HepG2 (cell line): ENCODE measurements at regions not wholly inside any gene's neighbourhood (a gene's known extent, or its start where the extent isn't known, plus 50 kb on each side); places are given as distances from the start of the nearest gene placed in this dataset.

Source experiments
- ATAC-seq: fragments of 200-7000 bp; cut with Tn5 transposase; 3 replicates; pipeline ENCODE4 v1.9.1; 2020; ENCODE audit warnings: mild to moderate bottlenecking, moderate library complexity
- BruUV-seq: library from RNA; stranded (reverse); fragments of 400-500 nt; replicated peaks from 2 replicates; lab custom pipeline; 2021; lab: Mats Ljungman, UMichigan
- CTCF ChIA-PET: fragments of 300-600 bp; formaldehyde crosslinking; extraction: SDS; loops from one replicate; lab custom pipeline; 2021; ENCODE audit warnings: low total read pairs, inconsistent platforms, low intra/inter-chr PET ratio; lab: Yijun Ruan, JAX
- POLR2A ChIA-PET: fragments of 350-600 bp; sonication (Branson Sonifier 250); formaldehyde crosslinking; loops from one replicate; lab custom pipeline; 2020; ENCODE audit warnings: antibody characterized with exemption, inconsistent platforms; lab: Yijun Ruan, JAX
- DNase-seq: peaks from one replicate; pipeline ENCODE4 v3.0.0-alpha.2; 2015; ENCODE audit warnings: low spot score
- FAIRE-seq: peaks from 3 replicates; lab custom pipeline; 2011; peaks lifted over from hg19 to GRCh38; lab: Jason Lieb, UNC
- H2AFZ ChIP-seq: one replicate; pipeline ENCODE4 v1.6.1; 2011; ENCODE audit warnings: low read length, inconsistent platforms
- H3K27ac ChIP-seq: fragments of 300-600 bp; 3 replicates; pipeline ENCODE4 v1.8.0; 2011; ENCODE audit warnings: mixed run types, mild to moderate bottlenecking, mixed read lengths, low read length, inconsistent platforms; ENCODE audit not compliant: insufficient read depth; ENCODE audit errors: extremely low read length
- H3K27me3 ChIP-seq, 2 experiments: fragments of 200-600 bp in 1 of 2; 2 replicates in 1 of 2; 3 replicates in 1 of 2; pipeline versions ENCODE4 v1.6.0 to v1.8.0; 2011; ENCODE audit warnings: low read length in 2 of 2, mild to moderate bottlenecking in 2 of 2, moderate library complexity in 2 of 2, inconsistent platforms in 1 of 2; ENCODE audit not compliant: insufficient read depth in 2 of 2, control insufficient read depth in 1 of 2
- H3K36me3 ChIP-seq, 2 experiments: fragments of 200-600 bp in 1 of 2; replicated peaks in 1 of 2; 2 replicates in 1 of 2; 3 replicates in 1 of 2; pipeline versions ENCODE4 v1.5.1 to v1.8.0; 2011; ENCODE audit warnings: low read length in 2 of 2, inconsistent platforms in 1 of 2; ENCODE audit not compliant: insufficient read depth in 2 of 2, control insufficient read depth in 1 of 2
- H3K4me1 ChIP-seq: 2 replicates; pipeline ENCODE4 v1.5.1; 2012; ENCODE audit warnings: low read length, inconsistent platforms; ENCODE audit not compliant: insufficient read depth
- H3K4me2 ChIP-seq: 2 replicates; pipeline ENCODE4 v1.6.0; 2011; ENCODE audit warnings: low read depth, low read length, inconsistent platforms
- H3K4me3 ChIP-seq, 3 experiments: fragments of 200-600 bp in 1 of 3; sonication (generic), shearing (Covaris generic) in 1 of 3; replicated peaks in 1 of 3; 2 replicates each; pipeline ENCODE4 v1.5.1; 2011 to 2016; ENCODE audit warnings: low read length in 3 of 3, inconsistent platforms in 2 of 3, low read depth in 2 of 3, mild to moderate bottlenecking in 2 of 3, control low read depth in 1 of 3, mixed read lengths in 1 of 3; ENCODE audit not compliant: insufficient read depth in 1 of 3
- H3K79me2 ChIP-seq: one replicate; pipeline ENCODE4 v1.6.1; 2011; ENCODE audit warnings: low read length, inconsistent platforms; ENCODE audit not compliant: insufficient read depth
- H3K9ac ChIP-seq: 2 replicates; pipeline ENCODE4 v1.6.0; 2011; ENCODE audit warnings: mild to moderate bottlenecking, low read depth, low read length, inconsistent platforms; ENCODE audit not compliant: insufficient read depth
- H3K9me3 ChIP-seq: 2 replicates; pipeline ENCODE4 v1.5.1; 2012; ENCODE audit warnings: mild to moderate bottlenecking, low read length
- H4K20me1 ChIP-seq: 2 replicates; pipeline ENCODE4 v1.6.0; 2011; ENCODE audit warnings: inconsistent platforms, mild to moderate bottlenecking, low read length, moderate library complexity; ENCODE audit not compliant: insufficient read depth
- ATAD3A ChIP-seq: sonication (generic); formaldehyde crosslinking; IDR thresholded peaks from 2 replicates; pipeline ENCODE4 v1.4.0; 2020; ENCODE audit warnings: missing genetic modification reagents
- FIP1L1 ChIP-seq: fragments of 200-400 bp; formaldehyde crosslinking; IDR thresholded peaks from 2 replicates; pipeline ENCODE4 v1.6.1; 2018; ENCODE audit warnings: low read depth, mild to moderate bottlenecking, low read length, moderate library complexity, borderline replicate concordance; ENCODE audit not compliant: insufficient read depth
- GABPB1 ChIP-seq: IDR thresholded peaks from 2 replicates; pipeline ENCODE4 v1.6.1; 2016; ENCODE audit warnings: mild to moderate bottlenecking, missing genetic modification reagents, moderate library complexity, missing compliant biosample characterization
- KDM2A ChIP-seq: sonication (generic); formaldehyde crosslinking; IDR thresholded peaks from 2 replicates; pipeline ENCODE4 v1.4.0; 2020; ENCODE audit warnings: low read depth, missing genetic modification reagents, borderline replicate concordance
- MAZ ChIP-seq, 2 experiments: sonication (generic) in 1 of 2; formaldehyde crosslinking in 1 of 2; IDR thresholded peaks; 2 replicates each; pipeline versions ENCODE4 v1.5.0 to v1.6.1; 2012 to 2020; ENCODE audit warnings: low read depth in 2 of 2, mild to moderate bottlenecking in 2 of 2, borderline replicate concordance in 1 of 2, improper control_type of control experiment in 1 of 2, low read length in 1 of 2, missing genetic modification reagents in 1 of 2, moderate library complexity in 1 of 2
- MXI1 ChIP-seq: IDR thresholded peaks from 3 replicates; pipeline ENCODE4 v1.6.1; 2012; ENCODE audit warnings: low read depth, low read length, inconsistent platforms, borderline replicate concordance
- NCOA5 ChIP-seq: sonication (generic); formaldehyde crosslinking; IDR thresholded peaks from 2 replicates; pipeline ENCODE4 v1.4.0; 2020; ENCODE audit warnings: missing genetic modification reagents
- SMAD1 ChIP-seq: sonication (generic); formaldehyde crosslinking; IDR thresholded peaks from 2 replicates; pipeline ENCODE4 v1.4.0; 2020; ENCODE audit warnings: missing genetic modification reagents, low read depth, mild to moderate bottlenecking, borderline replicate concordance
- TBX2 ChIP-seq: sonication (generic); formaldehyde crosslinking; IDR thresholded peaks from 2 replicates; pipeline ENCODE4 v1.5.0; 2020; ENCODE audit warnings: missing genetic modification reagents, mild to moderate bottlenecking, borderline replicate concordance
- ZNF264 ChIP-seq: sonication (generic); formaldehyde crosslinking; IDR thresholded peaks from 2 replicates; pipeline ENCODE4 v1.4.0; 2020; ENCODE audit warnings: missing genetic modification reagents
- ZNF362 ChIP-seq: sonication (generic); formaldehyde crosslinking; IDR thresholded peaks from 2 replicates; pipeline ENCODE4 v1.4.0; 2020; ENCODE audit warnings: missing genetic modification reagents, mild to moderate bottlenecking, borderline replicate concordance
- ZNF83 ChIP-seq: sonication (generic); formaldehyde crosslinking; IDR thresholded peaks from 2 replicates; pipeline ENCODE4 v1.4.0; 2020; ENCODE audit warnings: missing genetic modification reagents, mild to moderate bottlenecking, borderline replicate concordance
- ZNF891 ChIP-seq: sonication (generic); formaldehyde crosslinking; IDR thresholded peaks from 2 replicates; pipeline ENCODE4 v1.5.0; 2020; ENCODE audit warnings: mild to moderate bottlenecking, missing genetic modification reagents
- WGBS: methylation state at CpG from one replicate; pipeline ENCODE4 v1.1.6; 2017; ENCODE audit warnings: low lambda C conversion rate; 5-methylcytosine and 5-hydroxymethylcytosine counted together
- in situ Hi-C: cut with HindIII; loops from 2 replicates; pipeline ENCODE4 v1.10.0; 2017; ENCODE audit warnings: low pct_unique_long_range_greater_than_20kb; ENCODE audit not compliant: extremely low pct_ligation_motif_present
- intact Hi-C: fragments of 100-400 bp; cut with micrococcal nuclease; formaldehyde crosslinking; loops from one replicate; pipeline ENCODE4 v1.10.0; 2022; ENCODE audit not compliant: unreplicated experiment
- TF ChIP-seq, protein P1 (sequence below): IDR thresholded peaks from 2 replicates; pipeline ENCODE4 v1.6.1; 2016; ENCODE audit warnings: low read depth, control low read depth
- TF ChIP-seq, protein P2 (sequence below): sonication (generic); formaldehyde crosslinking; IDR thresholded peaks from 2 replicates; pipeline ENCODE4 v1.4.0; 2020; ENCODE audit warnings: missing genetic modification reagents
- TF ChIP-seq, protein P3 (sequence below): sonication (generic); formaldehyde crosslinking; IDR thresholded peaks from 2 replicates; pipeline ENCODE4 v1.4.0; 2020; ENCODE audit warnings: missing genetic modification reagents

DNA sequence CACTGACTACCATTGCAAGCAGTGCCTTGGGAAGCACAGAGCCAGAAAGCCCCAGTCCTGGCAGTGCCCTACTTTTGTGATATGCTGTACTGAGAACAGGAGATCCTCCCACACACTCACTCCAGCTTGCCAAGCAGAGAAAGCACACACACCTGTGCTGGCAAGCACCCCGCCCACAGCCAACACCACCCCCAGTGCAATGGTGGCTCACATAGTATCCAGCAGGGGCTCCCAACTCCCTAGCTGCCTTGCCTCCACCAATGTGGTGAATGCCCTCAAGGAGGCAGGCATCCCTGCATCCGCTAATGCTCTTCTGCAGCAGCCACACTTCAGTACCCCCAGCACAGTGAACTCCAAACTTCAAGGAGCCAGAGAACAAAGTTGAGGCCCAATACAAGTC, 1655.8 kb downstream of the SUCLG1 start (continued):
- TF ChIP-seq, protein P1, sequence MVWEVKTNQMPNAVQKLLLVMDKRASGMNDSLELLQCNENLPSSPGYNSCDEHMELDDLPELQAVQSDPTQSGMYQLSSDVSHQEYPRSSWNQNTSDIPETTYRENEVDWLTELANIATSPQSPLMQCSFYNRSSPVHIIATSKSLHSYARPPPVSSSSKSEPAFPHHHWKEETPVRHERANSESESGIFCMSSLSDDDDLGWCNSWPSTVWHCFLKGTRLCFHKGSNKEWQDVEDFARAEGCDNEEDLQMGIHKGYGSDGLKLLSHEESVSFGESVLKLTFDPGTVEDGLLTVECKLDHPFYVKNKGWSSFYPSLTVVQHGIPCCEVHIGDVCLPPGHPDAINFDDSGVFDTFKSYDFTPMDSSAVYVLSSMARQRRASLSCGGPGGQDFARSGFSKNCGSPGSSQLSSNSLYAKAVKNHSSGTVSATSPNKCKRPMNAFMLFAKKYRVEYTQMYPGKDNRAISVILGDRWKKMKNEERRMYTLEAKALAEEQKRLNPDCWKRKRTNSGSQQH (CRISPR knock-in tag), result no peak

GRCh38 chr2:82797469-82797868, 1661.6 kb downstream of the SUCLG1 start:
- H4K20me1 ChIP-seq, result no peaks in the 10 kb centered on the region
- no peak for DNase-seq
- no peak overlapping the region for H3K27ac ChIP-seq
- no peak for ATAC-seq
- intact Hi-C loops, result no loop called here
- H3K27me3 ChIP-seq, result no peaks in the 10 kb centered on the region
- no peaks in the 10 kb centered on the region for H3K79me2 ChIP-seq
- ChIA-PET POLR2A (no interaction called here), CTCF (no interaction called here)
- H3K9me3 ChIP-seq, result peaks cover 27% of the 10 kb centered on the region
- no peak for FAIRE-seq
- H3K36me3 ChIP-seq, result no peaks in the 10 kb centered on the region
- H3K9ac ChIP-seq, result no peak overlapping the region
- 32% methylated on average over 3 of the region's 3 CpGs for WGBS
- H3K4me3 ChIP-seq, result no peak overlapping the region
- H2AFZ ChIP-seq, result no peak overlapping the region
- in situ Hi-C loops, result no loop called here
- no peak overlapping the region for H3K4me2 ChIP-seq
- no TSS peak for BruUV-seq
- H3K4me1 ChIP-seq, result no peaks in the 10 kb centered on the region
- TF ChIP-seq KDM2A (CRISPR knock-in tag), result no peak
- no peak for TF ChIP-seq ZNF891 (CRISPR knock-in tag)
- TF ChIP-seq GABPB1 (CRISPR knock-in tag), result no peak
- TF ChIP-seq, protein P2, sequence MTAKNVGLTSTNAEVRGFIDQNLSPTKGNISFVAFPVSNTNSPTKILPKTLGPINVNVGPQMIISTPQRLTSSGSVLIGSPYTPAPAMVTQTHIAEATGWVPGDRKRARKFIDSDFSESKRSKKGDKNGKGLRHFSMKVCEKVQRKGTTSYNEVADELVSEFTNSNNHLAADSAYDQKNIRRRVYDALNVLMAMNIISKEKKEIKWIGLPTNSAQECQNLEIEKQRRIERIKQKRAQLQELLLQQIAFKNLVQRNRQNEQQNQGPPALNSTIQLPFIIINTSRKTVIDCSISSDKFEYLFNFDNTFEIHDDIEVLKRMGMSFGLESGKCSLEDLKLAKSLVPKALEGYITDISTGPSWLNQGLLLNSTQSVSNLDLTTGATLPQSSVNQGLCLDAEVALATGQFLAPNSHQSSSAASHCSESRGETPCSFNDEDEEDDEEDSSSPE (CRISPR knock-in tag), result no peak
- no peak for TF ChIP-seq ZNF362 (CRISPR knock-in tag)
- TF ChIP-seq MXI1, result no peak
- TF ChIP-seq, protein P3, sequence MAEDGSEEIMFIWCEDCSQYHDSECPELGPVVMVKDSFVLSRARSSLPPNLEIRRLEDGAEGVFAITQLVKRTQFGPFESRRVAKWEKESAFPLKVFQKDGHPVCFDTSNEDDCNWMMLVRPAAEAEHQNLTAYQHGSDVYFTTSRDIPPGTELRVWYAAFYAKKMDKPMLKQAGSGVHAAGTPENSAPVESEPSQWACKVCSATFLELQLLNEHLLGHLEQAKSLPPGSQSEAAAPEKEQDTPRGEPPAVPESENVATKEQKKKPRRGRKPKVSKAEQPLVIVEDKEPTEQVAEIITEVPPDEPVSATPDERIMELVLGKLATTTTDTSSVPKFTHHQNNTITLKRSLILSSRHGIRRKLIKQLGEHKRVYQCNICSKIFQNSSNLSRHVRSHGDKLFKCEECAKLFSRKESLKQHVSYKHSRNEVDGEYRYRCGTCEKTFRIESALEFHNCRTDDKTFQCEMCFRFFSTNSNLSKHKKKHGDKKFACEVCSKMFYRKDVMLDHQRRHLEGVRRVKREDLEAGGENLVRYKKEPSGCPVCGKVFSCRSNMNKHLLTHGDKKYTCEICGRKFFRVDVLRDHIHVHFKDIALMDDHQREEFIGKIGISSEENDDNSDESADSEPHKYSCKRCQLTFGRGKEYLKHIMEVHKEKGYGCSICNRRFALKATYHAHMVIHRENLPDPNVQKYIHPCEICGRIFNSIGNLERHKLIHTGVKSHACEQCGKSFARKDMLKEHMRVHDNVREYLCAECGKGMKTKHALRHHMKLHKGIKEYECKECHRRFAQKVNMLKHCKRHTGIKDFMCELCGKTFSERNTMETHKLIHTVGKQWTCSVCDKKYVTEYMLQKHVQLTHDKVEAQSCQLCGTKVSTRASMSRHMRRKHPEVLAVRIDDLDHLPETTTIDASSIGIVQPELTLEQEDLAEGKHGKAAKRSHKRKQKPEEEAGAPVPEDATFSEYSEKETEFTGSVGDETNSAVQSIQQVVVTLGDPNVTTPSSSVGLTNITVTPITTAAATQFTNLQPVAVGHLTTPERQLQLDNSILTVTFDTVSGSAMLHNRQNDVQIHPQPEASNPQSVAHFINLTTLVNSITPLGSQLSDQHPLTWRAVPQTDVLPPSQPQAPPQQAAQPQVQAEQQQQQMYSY (CRISPR knock-in tag), result no peak
- no peak for TF ChIP-seq FIP1L1
- TF ChIP-seq ZNF83, result no peak
- TF ChIP-seq NCOA5 (CRISPR knock-in tag), result no peak
- TF ChIP-seq ATAD3A, result no peak
- no peak for TF ChIP-seq ZNF264
- TF ChIP-seq SMAD1, result no peak
- TF ChIP-seq MAZ (IDR thresholded peaks at IDR 0.05; ENCODE audit: borderline replicate concordance, low read depth, low read length), result no peak
- no peak for TF ChIP-seq MAZ (CRISPR knock-in tag; IDR thresholded peaks at IDR 0.05; ENCODE audit: low read depth)
- no peak for TF ChIP-seq TBX2 (CRISPR knock-in tag)
